NCI-H1436 treated with DMSO at 0.1 percent for 48 hours (cell line): ENCODE measurements at regions not wholly inside any gene's neighbourhood (a gene's known extent, or its start where the extent isn't known, plus 50 kb on each side); places are given as distances from the start of the nearest gene placed in this dataset.

ENCODE experiments used
- DNase-seq: peaks from one replicate; lab custom pipeline; 2025; lab: John Stamatoyannopoulos, UW

- no peak for DNase-seq
Observed at GRCh38 chr13:33466262-33466661, 180.7 kb upstream of the STARD13 start.

DNA sequence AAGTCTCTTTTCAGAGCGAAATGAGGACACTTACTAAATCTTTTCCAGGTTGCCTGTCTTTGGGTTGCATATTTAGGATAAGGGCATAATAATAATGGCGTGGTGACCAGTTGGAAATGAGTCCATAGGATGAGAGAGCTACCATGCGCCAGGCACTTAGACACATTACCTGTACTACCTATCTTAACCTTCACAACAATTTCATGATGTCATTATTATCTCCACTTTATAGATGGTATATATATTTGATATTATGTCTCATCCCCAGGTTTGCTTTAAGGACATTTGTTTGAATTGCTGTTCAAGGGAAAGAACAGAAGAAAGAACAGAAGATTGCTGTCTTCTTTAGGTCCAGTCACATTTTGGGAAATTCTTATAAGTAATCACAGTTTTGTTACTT lies 182.0 kb upstream of the STARD13 start:
- no peak for DNase-seq

DNA sequence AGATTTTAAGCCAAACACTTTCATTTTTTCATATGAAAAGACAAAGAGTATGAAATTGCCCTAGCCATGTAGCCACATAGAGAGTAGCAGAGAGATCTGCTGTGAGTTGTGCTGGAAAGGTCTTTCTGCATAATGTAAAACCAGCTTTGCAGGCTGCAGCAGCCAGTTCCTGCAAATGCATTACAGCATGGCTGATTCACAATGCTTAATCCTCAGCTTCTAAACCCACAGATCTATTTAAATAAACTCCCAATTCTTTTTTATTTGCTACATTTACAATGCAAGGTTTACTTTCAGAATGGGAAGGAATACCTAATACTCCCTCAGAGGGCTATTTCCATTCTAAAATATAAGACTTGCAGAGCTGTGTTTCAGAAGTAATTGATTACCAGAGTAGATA lies 185.6 kb upstream of the STARD13 start:
- no peak for DNase-seq

DNA sequence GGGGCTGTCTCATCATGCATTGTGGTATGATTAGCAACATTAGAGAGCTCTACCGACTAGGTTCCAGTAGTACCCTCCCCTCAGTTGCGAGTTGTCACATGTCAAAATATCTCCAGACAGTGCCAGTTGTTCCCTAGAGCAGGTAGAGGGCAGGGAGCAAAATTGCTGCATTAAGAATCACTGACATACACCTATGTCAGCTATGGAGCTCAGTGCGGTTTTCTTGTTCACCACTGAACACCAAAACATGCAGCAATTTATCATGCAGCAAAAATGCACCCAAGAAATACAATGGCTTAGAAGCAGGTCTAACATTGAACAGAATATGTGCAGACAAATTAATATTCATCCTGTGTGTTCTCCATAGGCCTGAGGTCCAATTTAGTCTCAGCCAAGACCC lies 186.9 kb upstream of the STARD13 start:
- DNase-seq, result no peak

GRCh38 chr13:33479105-33479504 lies 193.6 kb upstream of the STARD13 start:
- no peak for DNase-seq

DNA sequence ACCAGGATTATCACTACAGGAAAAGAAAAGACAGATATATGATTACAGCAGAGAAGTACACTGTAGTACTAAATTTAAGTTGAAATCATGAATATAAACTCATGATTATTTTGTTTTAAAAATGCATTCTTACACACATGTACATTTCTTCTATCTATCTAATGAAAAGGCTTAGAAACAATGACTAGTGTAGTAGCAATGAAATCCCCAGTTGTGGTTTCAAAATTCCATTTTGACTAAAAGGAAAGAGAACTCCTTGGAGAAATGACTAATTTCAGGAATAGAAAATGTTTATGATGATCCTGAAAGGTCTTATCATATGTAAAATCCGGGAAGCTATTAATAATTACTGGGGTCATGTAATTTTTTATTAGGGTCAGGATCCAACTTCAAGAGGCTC lies 195.0 kb upstream of the STARD13 start:
- no peak for DNase-seq

DNA sequence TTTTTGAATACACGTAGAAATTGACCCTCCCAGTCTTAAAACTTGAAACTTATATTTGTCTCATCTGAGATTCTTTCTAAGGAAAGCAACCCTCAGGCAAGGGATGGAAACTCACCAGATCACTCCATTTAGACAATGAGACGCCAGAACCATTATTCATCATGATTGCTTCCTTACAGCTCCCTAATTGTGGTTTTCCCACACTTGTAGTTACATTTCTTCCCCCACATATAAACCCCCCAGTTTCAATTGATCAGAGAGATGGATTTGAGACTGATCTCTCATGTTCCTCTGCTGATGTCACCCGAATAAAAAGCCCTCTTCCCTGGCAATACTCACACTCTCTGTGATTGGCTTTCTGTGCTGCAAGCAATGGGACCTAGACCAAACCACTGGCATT lies 197.9 kb upstream of the STARD13 start:
- no peak for DNase-seq

DNA sequence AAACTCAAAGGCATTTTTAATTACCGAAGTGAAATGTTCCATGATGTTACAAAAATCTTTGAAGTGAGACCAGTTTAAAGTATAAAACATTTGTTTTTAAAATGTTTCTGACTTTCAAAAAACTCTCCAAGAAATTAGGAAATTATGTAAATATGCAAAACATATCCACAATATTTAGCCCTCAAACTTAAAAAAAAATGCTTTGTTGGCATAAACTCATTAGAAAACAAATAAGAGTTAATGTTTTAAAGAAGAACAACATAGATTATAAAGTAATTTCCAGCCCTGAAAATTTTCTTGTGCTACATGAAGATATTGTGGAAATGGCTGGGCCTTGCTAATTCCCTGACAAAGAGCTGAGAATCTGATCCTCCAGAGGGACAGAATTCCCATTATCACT lies 199.7 kb upstream of the STARD13 start:
- no peak for DNase-seq

DNA sequence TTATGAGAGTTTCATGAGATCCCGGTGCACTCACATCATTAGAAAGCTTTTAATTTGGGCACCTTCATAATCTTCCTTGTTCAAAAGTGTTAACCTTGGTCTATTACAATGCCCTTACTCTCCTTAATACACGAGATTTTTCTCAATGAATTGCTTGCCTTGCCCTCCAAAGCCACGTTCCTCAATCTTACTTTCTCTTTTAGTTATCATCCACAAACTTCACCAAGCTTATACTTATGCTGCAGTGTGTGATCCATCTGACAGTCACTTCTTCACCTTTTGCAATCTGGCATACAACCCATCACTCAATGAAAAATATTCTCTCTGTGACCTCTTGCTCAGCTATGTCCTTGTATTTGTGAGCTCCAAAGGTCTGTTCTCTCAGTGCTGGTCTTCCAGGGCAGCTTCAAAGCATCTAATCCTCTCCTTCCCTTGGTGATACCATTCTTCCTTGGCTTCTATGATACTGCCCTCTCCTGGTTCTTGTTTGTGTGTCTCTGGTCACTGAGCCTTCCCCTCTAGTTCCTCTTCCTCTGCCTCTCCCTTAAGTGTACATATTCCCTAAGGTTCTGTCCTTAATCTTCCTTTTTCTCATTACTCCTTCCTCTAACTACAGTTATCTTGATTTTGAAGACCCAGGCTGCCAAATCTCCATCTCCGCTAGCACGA lies 202.2 kb upstream of the STARD13 start:
- no peak for DNase-seq

DNA sequence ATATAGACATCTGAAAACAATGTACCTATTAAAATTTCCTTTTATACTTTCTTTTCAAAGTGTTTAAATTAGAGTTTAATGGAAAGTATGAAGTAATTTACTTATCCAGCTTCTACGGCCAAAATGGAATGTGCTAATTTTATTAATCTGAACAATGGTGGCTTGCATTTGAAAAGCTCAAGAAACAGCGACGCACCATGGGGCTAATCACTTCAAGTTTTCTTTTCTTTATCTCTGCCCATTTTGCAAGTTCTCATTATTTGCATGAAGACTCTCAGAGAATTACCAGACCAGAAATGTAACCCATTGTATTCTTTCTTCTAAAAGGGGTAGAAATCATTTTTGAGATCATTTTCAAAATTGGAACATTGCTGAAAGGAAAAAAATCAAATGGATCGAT lies 204.0 kb upstream of the STARD13 start:
- DNase-seq, result no peak

GRCh38 chr13:33490461-33491327 lies 205.1 kb upstream of the STARD13 start:
- DNase-seq, result no peak

DNA sequence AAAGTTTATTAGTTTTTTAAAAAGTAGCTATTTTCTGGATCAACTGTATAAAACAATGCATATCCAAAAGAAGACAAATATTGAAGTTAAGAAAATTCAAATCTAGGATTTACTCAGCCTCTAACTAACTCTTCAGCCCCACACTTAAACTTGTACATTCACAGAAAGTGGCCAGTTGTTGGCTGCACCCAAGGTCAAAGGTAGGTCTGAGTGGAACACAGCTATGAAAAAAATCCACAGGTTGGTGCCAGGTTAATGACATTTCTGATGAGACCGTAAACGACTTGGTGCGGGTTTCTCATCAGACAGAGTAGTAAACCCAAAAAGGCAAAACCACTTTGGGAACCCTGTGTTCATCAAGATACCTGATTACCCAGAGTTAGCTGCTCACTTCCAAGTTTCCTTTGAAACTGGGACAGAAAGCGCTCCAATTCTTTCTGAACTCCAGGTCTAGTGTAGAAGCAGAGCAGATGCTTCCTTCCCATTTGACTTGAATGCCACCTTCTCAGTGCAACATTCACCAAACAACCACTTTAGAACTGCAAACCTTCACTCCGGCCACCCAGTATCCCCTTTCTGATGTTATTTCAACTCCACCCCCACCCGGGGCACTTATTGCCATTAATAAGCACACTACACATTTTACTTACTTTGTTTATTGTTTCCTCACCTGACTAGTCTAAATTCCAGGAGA lies 208.3 kb upstream of the STARD13 start:
- no peak for DNase-seq

DNA sequence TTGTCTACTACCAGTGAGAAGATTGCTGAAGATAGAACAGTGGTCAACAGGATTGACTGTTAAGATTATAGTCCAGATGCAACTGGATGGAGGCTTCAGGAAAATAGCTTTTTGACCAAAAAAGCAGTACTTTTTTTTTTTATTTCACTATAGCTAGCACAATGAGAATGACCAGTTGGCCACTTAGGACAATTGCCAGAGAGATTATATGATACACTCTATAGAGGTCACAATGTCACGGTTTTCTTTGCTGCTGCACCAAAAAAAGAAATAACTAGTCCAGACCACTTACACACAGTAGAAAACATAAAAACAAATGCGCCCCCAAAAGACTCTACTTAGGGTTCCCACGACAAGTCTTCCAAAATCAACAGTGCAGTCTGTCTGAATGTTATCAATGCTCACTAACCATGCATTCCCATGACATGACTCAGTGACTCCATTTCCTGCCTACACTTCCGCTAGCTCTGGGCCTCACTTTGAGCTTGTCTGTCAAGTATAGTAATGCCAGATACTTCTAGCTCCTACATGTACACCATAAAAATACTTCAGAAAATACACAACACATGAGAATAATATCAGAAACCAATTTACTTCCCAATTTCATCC lies 209.1 kb upstream of the STARD13 start:
- no peak for DNase-seq

- DNase-seq, result no peak
Observed at GRCh38 chr13:33496336-33496735, 210.8 kb upstream of the STARD13 start.

DNA sequence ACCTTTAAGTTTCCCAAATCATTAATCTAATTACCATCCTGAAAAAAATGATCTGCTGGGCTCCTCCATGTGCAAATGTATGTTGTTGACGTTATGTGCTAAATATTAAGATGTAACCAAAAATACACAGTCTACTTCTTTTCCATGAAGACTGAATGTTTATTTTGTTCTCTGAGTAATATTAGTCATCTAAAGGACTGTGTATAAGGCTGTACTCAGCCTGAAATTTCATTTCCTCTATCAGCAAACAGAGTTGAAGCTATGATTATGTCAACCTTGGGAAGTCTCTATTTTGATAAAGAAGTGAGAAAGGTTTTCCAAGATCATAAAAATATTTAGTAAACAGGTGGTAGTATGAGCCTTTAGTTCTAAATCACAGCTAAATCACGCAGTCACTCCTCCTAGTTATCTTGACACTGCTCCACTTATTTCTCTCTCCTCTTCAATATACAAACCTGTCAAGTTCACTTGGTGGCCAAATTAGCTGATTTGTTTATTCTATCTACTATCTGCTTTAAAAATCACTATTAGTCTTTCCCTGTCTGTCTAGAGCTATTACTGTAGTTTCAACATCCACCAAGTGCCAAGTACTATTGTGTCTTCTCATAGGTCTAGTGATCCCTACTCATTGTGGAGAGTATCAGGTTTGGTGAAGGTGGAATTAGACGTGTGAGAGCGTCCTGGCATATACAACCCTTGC lies 211.7 kb upstream of the STARD13 start:
- no peak for DNase-seq

DNA sequence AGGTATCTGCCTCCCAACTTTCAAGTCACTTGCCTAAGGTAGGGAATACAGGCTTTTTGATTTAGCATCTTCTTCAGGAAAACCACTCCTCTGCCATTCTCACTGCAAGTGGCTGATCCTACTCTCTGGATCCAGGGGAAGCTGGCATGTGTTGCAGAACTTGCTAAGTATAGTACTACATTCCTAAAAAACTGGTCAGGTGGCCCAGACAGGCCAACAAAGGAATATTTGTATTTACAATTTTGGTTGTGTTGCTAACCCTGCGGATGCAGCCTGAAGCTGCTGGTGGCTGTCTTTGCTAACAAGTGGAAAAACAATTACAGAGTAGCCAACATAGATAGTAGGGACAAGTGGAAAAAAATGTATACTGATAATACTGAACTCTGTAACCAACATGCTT lies 222.5 kb upstream of the STARD13 start:
- DNase-seq, result no peak

DNA sequence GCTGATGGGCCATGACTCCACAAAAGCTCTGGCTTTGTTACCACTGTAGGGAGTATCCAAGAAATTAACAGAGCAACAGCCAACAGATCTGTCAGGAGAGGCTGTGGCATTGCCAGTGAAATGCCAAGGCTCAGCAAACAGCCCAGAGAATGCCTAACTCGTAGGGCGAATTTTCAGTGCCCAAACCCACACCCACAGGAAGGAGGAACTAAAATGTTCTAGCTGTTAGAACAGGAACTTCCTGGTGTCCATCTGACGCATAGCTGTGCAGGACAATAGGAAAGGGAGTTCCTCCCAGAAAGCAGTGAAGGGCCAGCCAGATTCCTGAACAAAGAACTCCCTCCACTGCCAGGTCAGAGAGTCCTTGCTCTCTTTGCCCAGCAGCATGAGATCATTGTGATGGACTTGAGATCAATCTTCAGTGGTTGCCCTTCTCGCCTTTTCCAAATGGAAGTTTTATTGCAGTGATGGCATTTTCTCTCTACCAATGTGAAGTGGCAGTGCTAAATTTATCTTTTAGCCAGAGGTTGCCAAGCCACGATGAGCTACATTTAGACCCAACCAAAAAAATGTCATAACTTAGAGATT lies 224.2 kb upstream of the STARD13 start:
- no peak for DNase-seq

- DNase-seq, result no peak
Observed at GRCh38 chr13:33510350-33510970, 224.9 kb upstream of the STARD13 start.

GRCh38 chr13:33512880-33513554 lies 227.5 kb upstream of the STARD13 start:
- no peak for DNase-seq

- no peak for DNase-seq
Observed at GRCh38 chr13:33514362-33514761, 228.8 kb upstream of the STARD13 start.

GRCh38 chr13:33515146-33515545 lies 229.6 kb upstream of the STARD13 start:
- no peak for DNase-seq
